Psoas muscle (tissue), 7 donors: ENCODE measurements at regions not wholly inside any gene's neighbourhood (a gene's known extent, or its start where the extent isn't known, plus 50 kb on each side); places are given as distances from the start of the nearest gene placed in this dataset.

ENCODE experiments used
- ATAC-seq, 4 donors: fragments of 200-7000 bp; cut with Tn5 transposase; one replicate each; pipeline ENCODE4 v1.9.1; 2020; ENCODE audit warnings: moderate library complexity in 3 of 4, mild to moderate bottlenecking in 2 of 4
- DNase-seq, 2 donors: peaks; one replicate each; pipeline ENCODE4 v3.0.0-alpha.2; 2020
- H3K27ac ChIP-seq: fragments of 200-600 bp; one replicate; pipeline ENCODE4 v1.8.0; 2022
- H3K27me3 ChIP-seq, 3 donors: fragments of 200-600 bp in 1 of 3; one replicate each; pipeline versions ENCODE4 v1.6.1 to v1.8.0; 2013 to 2022; ENCODE audit warnings: low read length in 2 of 3, mild to moderate bottlenecking in 2 of 3, moderate library complexity in 1 of 3; ENCODE audit not compliant: insufficient read depth in 3 of 3
- H3K36me3 ChIP-seq, 2 donors: fragments of 200-600 bp in 1 of 2; one replicate each; pipeline versions ENCODE4 v1.6.1 to v1.8.0; 2013 to 2022; ENCODE audit warnings: low read depth in 1 of 2, mild to moderate bottlenecking in 1 of 2, moderate library complexity in 1 of 2; ENCODE audit not compliant: insufficient read depth in 1 of 2
- H3K4me1 ChIP-seq: fragments of 200-600 bp; one replicate; pipeline ENCODE4 v1.8.0; 2022
- H3K4me3 ChIP-seq: fragments of 200-600 bp; one replicate; pipeline ENCODE4 v1.8.0; 2022; ENCODE audit warnings: mild to moderate bottlenecking
- H3K9me3 ChIP-seq: fragments of 200-600 bp; one replicate; pipeline ENCODE4 v1.8.0; 2022
- CTCF ChIP-seq: fragments of 200-600 bp; IDR thresholded peaks from one replicate; pipeline ENCODE4 v1.8.0; 2022; ENCODE audit warnings: antibody characterized with exemption
- WGBS, 3 donors: extraction: QIAGEN DNeasy Blood & Tissue Kit; methylation state at CpG; one replicate each; pipeline versions ENCODE4 v1.1.6 to v1.1.7; 2013; 5-methylcytosine and 5-hydroxymethylcytosine counted together
- intact Hi-C, 2 donors: fragments of 100-400 bp; cut with DNase I; formaldehyde crosslinking; loops; one replicate each; pipeline versions ENCODE4 v1.11.0 to v1.14.2; 2022
- donor health status: healthy with polysubstance abuse.
- donor health status: DM: no; HTN: no; CAD: no; lungs with moderate emphysema.
- donor health status: Bipolar disorder and iron deficiency.
- donor health status: healthy.
- donor health status: DM: yes; HTN: yes; CAD: no.
- donor health status: DM: no; HTN: no; CAD: no.
- donor health status: DM: yes; HTN: yes; CAD: no.

GRCh38 chr11:60633645-60634044, 65.8 kb upstream of the MS4A8 start:
- Histone ChIP-seq H3K4me3 (no peak overlapping the region), H3K27me3 (no peaks in the 10 kb centered on the region), H3K27ac (no peak overlapping the region), H3K4me1 (no peaks in the 10 kb centered on the region), H3K36me3 (no peaks in the 10 kb centered on the region), H3K9me3 (peaks cover 8% of the 10 kb centered on the region)
- WGBS, 3 donors: 65 to 74% (median 72%) methylated on average over 1 of the region's 1 CpG
- no peak for TF ChIP-seq CTCF
- DNase-seq (no peak), ATAC-seq (no peak)
- intact Hi-C loops: no loop called here

- no peak for TF ChIP-seq CTCF
- Histone ChIP-seq H3K27ac (no peak overlapping the region), H3K4me3 (no peak overlapping the region), H3K36me3 (no peaks in the 10 kb centered on the region), H3K4me1 (no peaks in the 10 kb centered on the region), H3K27me3 (no peaks in the 10 kb centered on the region), H3K9me3 (peaks cover 8% of the 10 kb centered on the region)
- 25 to 34% (median 26%) methylated on average over 2 of the region's 2 CpGs for WGBS, 3 donors
- ATAC-seq: no peak
- DNase-seq: no peak
- intact Hi-C loops: no loop called here
Measured at GRCh38 chr11:60634126-60634525, 65.3 kb upstream of the MS4A8 start.

GRCh38 chr11:60641940-60642339, 57.5 kb upstream of the MS4A8 start:
- H3K27me3 ChIP-seq: no peaks in the 10 kb centered on the region
- no peak for TF ChIP-seq CTCF
- ATAC-seq: no peak
- no peaks in the 10 kb centered on the region for H3K4me1 ChIP-seq
- H3K9me3 ChIP-seq: peaks cover 14% of the 10 kb centered on the region
- 91 to 98% (median 95%) methylated on average over 3 of the region's 3 CpGs for WGBS, 3 donors
- H3K4me3 ChIP-seq: no peak overlapping the region
- intact Hi-C loops: no loop called here
- no peak for DNase-seq
- H3K27ac ChIP-seq: no peak overlapping the region
- no peaks in the 10 kb centered on the region for H3K36me3 ChIP-seq

DNA sequence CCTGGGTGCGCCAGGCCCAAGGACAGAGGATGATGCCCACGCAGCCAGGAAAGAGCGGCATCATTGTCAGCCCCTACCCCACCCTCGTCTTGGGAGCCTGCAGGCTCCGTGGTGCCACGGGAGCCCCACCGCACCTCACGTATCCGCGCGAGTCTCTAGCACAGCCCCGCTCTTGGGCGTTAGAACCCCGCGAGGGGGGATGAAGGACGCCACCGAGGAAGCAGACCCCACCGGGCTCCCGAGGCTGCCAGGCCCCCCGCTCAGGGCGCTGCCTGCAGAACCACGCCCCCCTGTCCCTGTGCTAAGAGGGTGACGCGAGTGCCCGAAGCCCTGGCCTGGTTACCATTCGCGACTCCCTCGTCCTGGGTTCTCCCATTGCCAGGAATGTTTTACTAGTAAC, 52.3 kb upstream of the MS4A8 start:
- H3K4me1 ChIP-seq: no peaks in the 10 kb centered on the region
- 62 to 77% (median 75%) methylated on average over 28 of the region's 28 CpGs for WGBS, 3 donors
- TF ChIP-seq CTCF: no peak
- H3K36me3 ChIP-seq: no peaks in the 10 kb centered on the region
- H3K4me3 ChIP-seq: no peak overlapping the region
- ATAC-seq: no peak
- no peak for DNase-seq
- peaks cover 27% of the 10 kb centered on the region for H3K9me3 ChIP-seq
- no peak overlapping the region for H3K27ac ChIP-seq
- no peaks in the 10 kb centered on the region for H3K27me3 ChIP-seq
- intact Hi-C loops: no loop called here
